ENCODE measurements at regions not wholly inside any gene's neighbourhood (a gene's known extent, or its start where the extent isn't known, plus 50 kb on each side); places are given as distances from the start of the nearest gene placed in this dataset.

- no peak overlapping the region for H3K14ac ChIP-seq (replicated peaks; ENCODE audit: low read depth, low read length)
- no peak overlapping the region for H3K9ac ChIP-seq (ENCODE audit: low read depth, low read length)
- no peak for TF ChIP-seq FOS (IDR thresholded peaks at IDR 0.05; ENCODE audit: low read depth, low read length)
- no peak for TF ChIP-seq POLR2A (IDR thresholded peaks at IDR 0.05; ENCODE audit: low read depth, low read length)
- no peak for TF ChIP-seq CTCF (conservative IDR thresholded peaks at IDR 0.05; ENCODE audit: low read depth, low read length)
- TF ChIP-seq RFX5 (IDR thresholded peaks at IDR 0.05; ENCODE audit: low read depth, low read length): no peak
- TF ChIP-seq NFE2L2 (IDR thresholded peaks at IDR 0.05; ENCODE audit: low read depth, low read length): no peak
- no peak overlapping the region for H4K5ac ChIP-seq (ENCODE audit: low read depth, low read length)
- no peaks in the 10 kb centered on the region for H3K27me3 ChIP-seq (ENCODE audit: control insufficient read depth, insufficient read depth, low read length)
- no peak overlapping the region for H2AK5ac ChIP-seq (ENCODE audit: low read depth, low read length)
- H3K23ac ChIP-seq (ENCODE audit: low read depth, low read length): no peak overlapping the region
- CTCF ChIA-PET: interaction anchor here (1.4 kb wide), 1 partner anchor 1083 kb away, joined by 3 read pairs; no protein-coding TSS in a partner anchor
- ATAC-seq (ENCODE audit: low read depth) (no peak), DNase-seq (no peak)
- no peak overlapping the region for H2BK120ac ChIP-seq (ENCODE audit: low read depth, low read length)
- POLR2A ChIA-PET (ENCODE audit: unreplicated experiment): no interaction called here
- H4K91ac ChIP-seq (ENCODE audit: insufficient read depth, low read depth, low read length): no peak overlapping the region
- no peak overlapping the region for H2AFZ ChIP-seq (replicated peaks; ENCODE audit: low read length, poor library complexity)
- BruUV-seq (replicated peaks): no TSS peak
- intact Hi-C loops (cut with micrococcal nuclease): no loop called here
- H3K4ac ChIP-seq (ENCODE audit: low read depth, low read length): no peak overlapping the region
- no peaks in the 10 kb centered on the region for H3K36me3 ChIP-seq (ENCODE audit: control insufficient read depth, insufficient read depth, low read length)
- no peak overlapping the region for H3K4me3 ChIP-seq (ENCODE audit: insufficient read depth, low read depth, low read length)
- H2BK15ac ChIP-seq (ENCODE audit: low read depth, low read length): no peak overlapping the region
- peaks cover 14% of the 10 kb centered on the region for H3K9me3 ChIP-seq (ENCODE audit: control insufficient read depth, insufficient read depth, low read length)
- dilution Hi-C loops (cut with HindIII; ENCODE audit: low sequenced_read_pairs, unreplicated experiment): no loop called here
- no peak overlapping the region for H2AK9ac ChIP-seq (replicated peaks; ENCODE audit: low read depth, low read length, poor library complexity)
- no peak overlapping the region for H3K18ac ChIP-seq (ENCODE audit: low read depth, low read length)
- H4K20me1 ChIP-seq (ENCODE audit: insufficient read depth, low read length): no peaks in the 10 kb centered on the region
- no peak overlapping the region for H3K27ac ChIP-seq (ENCODE audit: insufficient read depth, low read length)
- in situ Hi-C loops (cut with MboI; ENCODE audit: low sequenced_read_pairs): no loop called here
- H3K56ac ChIP-seq (ENCODE audit: extremely low read depth, insufficient read depth, low read length): no peak overlapping the region
- no peak overlapping the region for H3K4me2 ChIP-seq (ENCODE audit: low read depth, low read length)
- no peak overlapping the region for H2BK20ac ChIP-seq (ENCODE audit: low read depth, low read length)
- H2BK5ac ChIP-seq (ENCODE audit: low read depth, low read length, poor library complexity, severe bottlenecking): no peak overlapping the region
- no peaks in the 10 kb centered on the region for H3K9me1 ChIP-seq (ENCODE audit: insufficient read depth, low read length)
- no peaks in the 10 kb centered on the region for H3K4me1 ChIP-seq (ENCODE audit: control insufficient read depth, insufficient read depth, low read length)
- WGBS, 2 experiments (ENCODE audit: extremely low coverage in 2 of 2, insufficient read length in 1 of 2): no CpG with 5 or more reads among the region's 3 CpGs
- H4K8ac ChIP-seq (ENCODE audit: low read depth in 2 of 2, low read length in 2 of 2): no peak overlapping the region
- H3K79me1 ChIP-seq (ENCODE audit: low read depth in 1 of 2, low read length in 2 of 2): no peaks in the 10 kb centered on the region
Measured at GRCh38 chr10:8225187-8225586, 170.7 kb downstream of the GATA3 start.

Data from IMR-90 (cell line).